ENCODE measurements at regions not wholly inside any gene's neighbourhood (a gene's known extent, or its start where the extent isn't known, plus 50 kb on each side); places are given as distances from the start of the nearest gene placed in this dataset.

DNA sequence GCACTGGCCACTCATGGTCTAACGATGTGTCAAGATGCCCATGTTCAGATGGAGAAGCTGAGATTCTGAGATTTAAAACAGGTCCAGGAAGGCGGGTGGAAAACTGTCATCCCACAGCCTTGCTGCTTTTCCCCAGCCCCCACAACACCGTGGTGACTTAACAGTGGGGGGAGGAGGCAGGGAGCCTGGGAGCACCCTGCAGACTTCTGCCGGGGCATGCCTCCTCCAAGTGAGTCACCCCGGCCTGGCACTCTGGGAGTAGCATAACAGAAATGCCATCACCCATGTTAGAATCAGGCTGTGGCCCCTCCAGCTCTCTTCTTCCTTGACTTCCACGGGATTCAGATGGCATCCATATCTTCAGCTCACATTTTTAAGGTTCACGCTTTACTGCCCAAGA lies 164.8 kb downstream of the CBLN1 start:
- TF ChIP-seq CTCF (IDR thresholded peaks at IDR 0.05): no peak
- TF ChIP-seq EZH2 (IDR thresholded peaks at IDR 0.05; ENCODE audit: borderline replicate concordance, insufficient read depth, low read depth, low read length, poor library complexity, severe bottlenecking): no peak
- no peak for ATAC-seq (ENCODE audit: low read depth)
- H3K4me3 ChIP-seq (ENCODE audit: control extremely low read depth in 1 of 5, extremely low read depth in 1 of 5, insufficient read depth in 1 of 5, low read depth in 2 of 5, low read length in 4 of 5): no peak overlapping the region
- Mint-ChIP-seq H3K9me3 (ENCODE audit: insufficient read depth) (peaks cover 3% of the 10 kb centered on the region), H3K4me1 (no peaks in the 10 kb centered on the region), H3K27me3 (peaks cover 4% of the 10 kb centered on the region), H3K4me3 (no peak overlapping the region), H3K27ac (no peak overlapping the region)
- H3K27me3 ChIP-seq (replicated peaks in 1 of 4; ENCODE audit: control extremely low read depth in 1 of 4, control insufficient read depth in 3 of 4, insufficient read depth in 4 of 4, low read length in 3 of 4): no peaks in the 10 kb centered on the region
- no peaks in the 10 kb centered on the region for H4K20me1 ChIP-seq (ENCODE audit: control insufficient read depth, insufficient read depth, low read length, poor library complexity, severe bottlenecking)
- ChIA-PET POLR2A (no interaction called here), CTCF (no interaction called here)
- intact Hi-C loops (cut with micrococcal nuclease): no loop called here
- DNase-seq: no peak
- H3K9ac ChIP-seq (ENCODE audit: low read length): no peak overlapping the region
- no peak overlapping the region for H2AFZ ChIP-seq (ENCODE audit: insufficient read depth, low read depth, low read length, poor library complexity, severe bottlenecking)
- H3K27ac ChIP-seq (ENCODE audit: low read length in 2 of 2): no peak overlapping the region
- H3K79me2 ChIP-seq (ENCODE audit: control insufficient read depth, insufficient read depth, low read length): no peaks in the 10 kb centered on the region
- WGBS (ENCODE audit: insufficient coverage): 79% methylated on average over 6 of the region's 7 CpGs
- no peaks in the 10 kb centered on the region for H3K4me1 ChIP-seq (ENCODE audit: control insufficient read depth in 2 of 2, insufficient read depth in 2 of 2, low read length in 2 of 2)
- peaks cover 0 to 6% (median 0%) of the 10 kb centered on the region in 3 donors for H3K9me3 ChIP-seq (ENCODE audit: control extremely low read depth in 1 of 3, control insufficient read depth in 2 of 3, insufficient read depth in 1 of 3, low read length in 2 of 3)
- no peak overlapping the region for H3K4me2 ChIP-seq (replicated peaks; ENCODE audit: low read depth, low read length, poor library complexity, severe bottlenecking)
- H3K36me3 ChIP-seq (replicated peaks in 1 of 2; ENCODE audit: control extremely low read depth in 1 of 2, control insufficient read depth in 1 of 2, extremely low read depth in 1 of 2, insufficient read depth in 2 of 2, low read length in 1 of 2): no peaks in the 10 kb centered on the region

DNA sequence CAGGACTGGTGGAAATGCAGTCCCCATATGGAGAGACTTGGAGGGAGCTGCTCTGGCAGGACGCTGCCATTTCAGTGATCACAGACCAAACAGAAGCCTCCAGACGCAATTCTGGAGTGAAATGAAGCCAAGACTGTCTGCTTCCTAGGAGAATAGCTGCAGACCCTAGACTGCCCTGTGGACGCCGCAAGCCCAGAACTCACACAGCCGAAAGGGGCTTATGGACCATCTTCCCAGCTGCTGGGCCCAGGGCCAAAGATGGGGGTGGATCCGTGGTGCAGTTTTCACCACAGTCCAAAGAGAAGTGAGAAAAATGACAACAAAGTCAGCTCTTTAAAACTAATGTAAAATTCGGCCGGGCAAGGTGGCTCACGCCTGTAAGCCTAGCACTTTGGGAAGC lies 165.7 kb downstream of the CBLN1 start:
- Mint-ChIP-seq H3K27me3 (peaks cover 4% of the 10 kb centered on the region), H3K9me3 (ENCODE audit: insufficient read depth) (peaks cover 3% of the 10 kb centered on the region), H3K27ac (no peak overlapping the region), H3K4me3 (no peak overlapping the region), H3K4me1 (no peaks in the 10 kb centered on the region)
- Histone ChIP-seq H2AFZ (ENCODE audit: insufficient read depth, low read depth, low read length, poor library complexity, severe bottlenecking) (no peak overlapping the region), H3K27ac (ENCODE audit: low read length in 2 of 2) (no peak overlapping the region), H3K27me3 (replicated peaks in 1 of 4; ENCODE audit: control extremely low read depth in 1 of 4, control insufficient read depth in 3 of 4, insufficient read depth in 4 of 4, low read length in 3 of 4) (peaks cover 0 to 3% (median 0%) of the 10 kb centered on the region in 4 experiments), H3K9me3 (ENCODE audit: control extremely low read depth in 1 of 3, control insufficient read depth in 2 of 3, insufficient read depth in 1 of 3, low read length in 2 of 3) (peaks cover 0 to 6% (median 0%) of the 10 kb centered on the region in 3 donors), H3K9ac (ENCODE audit: low read length) (no peak overlapping the region), H3K4me1 (ENCODE audit: control insufficient read depth in 2 of 2, insufficient read depth in 2 of 2, low read length in 2 of 2) (no peaks in the 10 kb centered on the region), H3K4me2 (replicated peaks; ENCODE audit: low read depth, low read length, poor library complexity, severe bottlenecking) (no peak overlapping the region), H4K20me1 (ENCODE audit: control insufficient read depth, insufficient read depth, low read length, poor library complexity, severe bottlenecking) (no peaks in the 10 kb centered on the region), H3K79me2 (ENCODE audit: control insufficient read depth, insufficient read depth, low read length) (no peaks in the 10 kb centered on the region), H3K4me3 (ENCODE audit: control extremely low read depth in 1 of 5, extremely low read depth in 1 of 5, insufficient read depth in 1 of 5, low read depth in 2 of 5, low read length in 4 of 5) (no peak overlapping the region), H3K36me3 (replicated peaks in 1 of 2; ENCODE audit: control extremely low read depth in 1 of 2, control insufficient read depth in 1 of 2, extremely low read depth in 1 of 2, insufficient read depth in 2 of 2, low read length in 1 of 2) (no peaks in the 10 kb centered on the region)
- TF ChIP-seq CTCF (IDR thresholded peaks at IDR 0.05): no peak
- TF ChIP-seq EZH2 (IDR thresholded peaks at IDR 0.05; ENCODE audit: borderline replicate concordance, insufficient read depth, low read depth, low read length, poor library complexity, severe bottlenecking): no peak
- ChIA-PET CTCF (no interaction called here), POLR2A (no interaction called here)
- ATAC-seq (ENCODE audit: low read depth) (no peak), DNase-seq (no peak)
- WGBS (ENCODE audit: insufficient coverage): 83% methylated on average over 9 of the region's 9 CpGs
- intact Hi-C loops (cut with micrococcal nuclease): no loop called here

Data from B cell (primary cell).